ENCODE measurements at regions not wholly inside any gene's neighbourhood (a gene's known extent, or its start where the extent isn't known, plus 50 kb on each side); places are given as distances from the start of the nearest gene placed in this dataset.
"Not testable (repeated sequence)": the region's sequence is repeated elsewhere in the genome, so short reads cannot be mapped to it uniquely, and the experiment has no call there.

DNA sequence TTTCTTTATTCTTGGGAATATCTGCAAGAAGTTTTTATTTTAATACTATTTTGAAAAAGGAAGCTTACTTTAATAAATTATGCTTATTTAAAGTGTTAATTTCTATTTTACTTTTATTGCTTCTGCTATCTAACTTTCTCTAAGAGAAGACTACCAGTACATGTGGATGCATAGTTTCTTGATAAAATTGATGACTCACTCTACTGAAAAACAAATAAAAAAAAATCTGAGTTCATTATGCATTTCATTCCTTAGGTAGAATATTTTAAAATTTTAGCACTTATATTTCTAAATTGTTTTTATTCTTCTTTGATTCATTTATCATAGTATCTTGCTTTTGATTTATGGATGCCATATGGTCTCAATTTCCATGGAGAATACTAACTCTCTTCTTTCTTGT, 217.9 kb downstream of the TAF11L14 start:
- H3K27ac ChIP-seq = peak overlapping the region in 1 of 2 donors; percentile 23
- no peaks in the 10 kb centered on the region for H3K36me3 ChIP-seq
- intact Hi-C loops (cut with DNase I; ENCODE audit: low total_unique reads) = no loop called here
- DNase-seq = no peak
- no peak for TF ChIP-seq POLR2A (IDR thresholded peaks at IDR 0.05)
- TF ChIP-seq, protein P1, sequence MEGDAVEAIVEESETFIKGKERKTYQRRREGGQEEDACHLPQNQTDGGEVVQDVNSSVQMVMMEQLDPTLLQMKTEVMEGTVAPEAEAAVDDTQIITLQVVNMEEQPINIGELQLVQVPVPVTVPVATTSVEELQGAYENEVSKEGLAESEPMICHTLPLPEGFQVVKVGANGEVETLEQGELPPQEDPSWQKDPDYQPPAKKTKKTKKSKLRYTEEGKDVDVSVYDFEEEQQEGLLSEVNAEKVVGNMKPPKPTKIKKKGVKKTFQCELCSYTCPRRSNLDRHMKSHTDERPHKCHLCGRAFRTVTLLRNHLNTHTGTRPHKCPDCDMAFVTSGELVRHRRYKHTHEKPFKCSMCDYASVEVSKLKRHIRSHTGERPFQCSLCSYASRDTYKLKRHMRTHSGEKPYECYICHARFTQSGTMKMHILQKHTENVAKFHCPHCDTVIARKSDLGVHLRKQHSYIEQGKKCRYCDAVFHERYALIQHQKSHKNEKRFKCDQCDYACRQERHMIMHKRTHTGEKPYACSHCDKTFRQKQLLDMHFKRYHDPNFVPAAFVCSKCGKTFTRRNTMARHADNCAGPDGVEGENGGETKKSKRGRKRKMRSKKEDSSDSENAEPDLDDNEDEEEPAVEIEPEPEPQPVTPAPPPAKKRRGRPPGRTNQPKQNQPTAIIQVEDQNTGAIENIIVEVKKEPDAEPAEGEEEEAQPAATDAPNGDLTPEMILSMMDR (IDR thresholded peaks at IDR 0.05) = no peak
- no peak overlapping the region for H3K4me3 ChIP-seq
- H3K27me3 ChIP-seq = no peaks in the 10 kb centered on the region
- H3K4me1 ChIP-seq = no peaks in the 10 kb centered on the region
- no peaks in the 10 kb centered on the region for H3K9me3 ChIP-seq

DNA sequence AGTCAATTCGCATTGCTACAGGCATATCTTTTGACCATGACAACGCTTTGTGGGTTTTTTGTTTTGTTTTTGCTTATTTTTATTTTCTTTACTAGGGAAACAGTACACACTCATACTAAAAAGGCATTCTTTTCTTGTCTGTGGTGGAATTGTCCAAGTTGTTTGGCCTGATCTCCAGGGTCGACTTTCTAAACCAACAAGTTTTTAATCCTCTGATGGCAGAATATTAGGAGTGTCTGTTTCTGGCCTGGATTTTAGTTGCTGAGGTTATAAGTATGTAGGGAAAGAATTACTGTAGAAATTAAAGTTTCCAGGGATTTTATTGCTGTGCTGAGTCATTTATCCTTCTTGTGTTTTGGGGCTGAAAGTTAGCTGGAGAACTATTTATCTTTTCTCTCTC, 218.5 kb downstream of the TAF11L14 start:
- no peak for TF ChIP-seq POLR2A (IDR thresholded peaks at IDR 0.05)
- TF ChIP-seq, protein P1 (IDR thresholded peaks at IDR 0.05) = no peak
- peak overlapping the region in 1 of 2 donors; percentile 23 for H3K27ac ChIP-seq
- H3K27me3 ChIP-seq = no peaks in the 10 kb centered on the region
- H3K4me3 ChIP-seq = no peak overlapping the region
- DNase-seq = no peak
- H3K4me1 ChIP-seq = no peaks in the 10 kb centered on the region
- H3K9me3 ChIP-seq = no peaks in the 10 kb centered on the region
- no peaks in the 10 kb centered on the region for H3K36me3 ChIP-seq
- intact Hi-C loops (cut with DNase I; ENCODE audit: low total_unique reads) = no loop called here

DNA sequence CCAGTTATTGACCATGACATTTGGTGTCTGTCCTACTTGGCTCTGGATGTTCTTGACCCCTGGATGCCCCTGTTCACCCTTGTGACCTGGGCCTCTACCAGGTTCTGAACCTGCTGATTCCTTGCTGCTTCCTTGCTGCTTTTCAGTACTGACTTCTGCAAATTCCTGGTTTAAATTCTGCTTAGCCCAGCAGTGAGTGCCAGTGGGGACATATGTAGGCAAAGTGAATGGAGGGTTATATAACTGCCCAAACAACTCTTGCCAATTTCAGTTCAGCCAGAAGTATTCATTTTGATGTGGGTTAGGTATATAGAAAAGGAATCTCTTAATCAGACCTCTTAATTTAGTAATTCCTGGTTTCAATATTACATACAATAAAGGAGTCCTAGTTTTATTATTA, 220.6 kb downstream of the TAF11L14 start:
- DNase-seq = no peak
- intact Hi-C loops (cut with DNase I; ENCODE audit: low total_unique reads) = no loop called here
- Histone ChIP-seq H3K27me3 (no peaks in the 10 kb centered on the region), H3K4me1 (no peaks in the 10 kb centered on the region), H3K4me3 (no peak overlapping the region), H3K36me3 (no peaks in the 10 kb centered on the region), H3K27ac (no peak overlapping the region), H3K9me3 (no peaks in the 10 kb centered on the region)
- TF ChIP-seq, protein P1 (IDR thresholded peaks at IDR 0.05) = no peak
- no peak for TF ChIP-seq POLR2A (IDR thresholded peaks at IDR 0.05)

DNA sequence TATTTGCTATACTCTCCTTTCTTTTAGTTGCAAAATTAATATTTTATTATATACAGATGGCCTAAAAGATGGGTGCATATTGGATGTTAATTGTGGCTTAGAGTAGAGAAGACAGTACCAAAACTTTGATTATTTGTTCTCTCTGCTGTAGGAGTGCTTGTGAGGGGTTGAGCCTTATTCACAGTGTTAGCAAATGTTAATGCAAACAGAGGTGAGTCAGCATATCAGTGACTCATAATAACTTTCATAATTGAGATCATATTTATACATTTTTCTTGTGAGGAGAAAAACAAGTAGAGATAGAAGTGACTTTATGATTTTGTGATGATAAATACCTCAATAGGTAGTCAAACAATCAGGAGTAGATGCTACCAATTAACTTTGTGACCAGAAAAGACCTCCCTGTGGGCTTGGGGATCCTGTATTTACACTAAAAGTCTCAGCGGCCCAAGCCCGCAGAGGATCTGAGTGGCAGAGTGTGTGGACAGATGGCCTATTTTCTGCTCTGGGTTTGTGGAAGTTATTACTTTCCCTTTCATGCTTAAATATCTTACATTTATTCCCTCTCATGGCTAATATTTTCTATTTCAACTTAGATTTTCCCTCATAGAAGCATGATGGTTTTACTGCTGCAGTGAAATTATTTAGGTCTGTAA, 226.5 kb downstream of the TAF11L14 start:
- H3K4me3 ChIP-seq = no peak overlapping the region
- no peaks in the 10 kb centered on the region for H3K4me1 ChIP-seq
- no peak overlapping the region for H3K27ac ChIP-seq
- no peak for DNase-seq
- H3K9me3 ChIP-seq = no peaks in the 10 kb centered on the region
- TF ChIP-seq POLR2A (IDR thresholded peaks at IDR 0.05) = no peak
- TF ChIP-seq, protein P1 (IDR thresholded peaks at IDR 0.05) = no peak
- intact Hi-C loops (cut with DNase I; ENCODE audit: low total_unique reads) = no loop called here
- H3K36me3 ChIP-seq = no peaks in the 10 kb centered on the region
- no peaks in the 10 kb centered on the region for H3K27me3 ChIP-seq

DNA sequence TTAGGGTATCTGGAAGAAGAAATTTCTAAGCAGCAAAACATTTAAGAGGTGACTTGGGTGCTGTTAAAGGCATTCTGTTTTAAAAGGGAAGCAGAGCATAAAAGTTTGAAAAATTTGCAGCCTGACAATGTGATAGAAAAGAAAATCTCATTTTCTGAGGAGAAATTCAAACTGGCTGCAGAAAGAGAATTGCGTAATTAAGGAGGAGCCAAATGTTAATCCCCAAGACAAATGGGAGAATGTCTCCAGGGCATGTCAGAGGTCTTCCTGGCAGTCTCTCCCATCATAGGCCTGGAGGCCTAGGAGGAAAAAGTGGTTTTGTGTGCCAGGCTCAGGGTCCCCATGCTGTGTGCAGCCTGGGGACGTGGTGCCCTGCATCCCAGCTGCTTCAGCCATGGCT, 230.6 kb downstream of the TAF11L14 start:
- H3K27me3 ChIP-seq; H3K27ac ChIP-seq; H3K9me3 ChIP-seq; H3K4me3 ChIP-seq; H3K36me3 ChIP-seq; intact Hi-C loops (cut with DNase I; ENCODE audit: low total_unique reads); H3K4me1 ChIP-seq; DNase-seq: not testable (repeated sequence)

DNA sequence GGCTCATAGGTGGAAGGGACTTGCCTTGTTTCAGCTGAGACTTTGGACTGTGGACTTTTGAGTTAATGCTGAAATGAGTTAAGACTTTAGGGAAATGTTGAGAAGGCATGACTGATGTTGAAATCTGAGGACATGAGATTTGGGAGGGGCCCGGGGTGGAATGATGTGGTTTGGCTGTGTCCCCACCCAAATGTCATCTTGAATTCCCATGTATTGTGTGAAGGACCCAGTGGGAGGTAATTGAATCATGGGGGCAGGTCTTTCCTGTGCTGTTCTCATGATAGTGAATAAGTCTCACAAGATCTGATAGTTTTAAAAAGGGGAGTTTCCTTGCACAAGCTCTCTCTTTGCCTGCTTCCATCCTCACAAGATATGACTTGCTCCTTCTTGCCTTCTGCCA, 231.7 kb downstream of the TAF11L14 start:
- intact Hi-C loops (cut with DNase I; ENCODE audit: low total_unique reads); H3K36me3 ChIP-seq; H3K9me3 ChIP-seq; H3K4me1 ChIP-seq; H3K27ac ChIP-seq; H3K27me3 ChIP-seq; DNase-seq; H3K4me3 ChIP-seq: not testable (repeated sequence)

Measured in uterus (tissue), 3 donors.